HL-60 (cell line): ENCODE measurements at regions not wholly inside any gene's neighbourhood (a gene's known extent, or its start where the extent isn't known, plus 50 kb on each side); places are given as distances from the start of the nearest gene placed in this dataset.

Source experiments
- CTCF ChIP-seq: IDR thresholded peaks from one replicate; pipeline ENCODE4 v1.5.1; 2011; ENCODE audit warnings: low read length, control low read depth, inconsistent platforms; ENCODE audit not compliant: insufficient read depth
- GABPA ChIP-seq: IDR thresholded peaks from 2 replicates; pipeline ENCODE4 v1.6.1; 2012; ENCODE audit warnings: low read depth
- POLR2AphosphoS5 ChIP-seq: IDR thresholded peaks from 2 replicates; pipeline ENCODE4 v1.6.1; 2012; ENCODE audit warnings: low read depth
- REST ChIP-seq: IDR thresholded peaks from 2 replicates; pipeline ENCODE4 v1.6.1; 2012; ENCODE audit warnings: low read depth; ENCODE audit not compliant: insufficient replicate concordance
- SPI1 ChIP-seq: IDR thresholded peaks from 2 replicates; pipeline ENCODE4 v1.6.1; 2012; ENCODE audit warnings: low read depth, mild to moderate bottlenecking, borderline replicate concordance

GRCh38 chr13:109326601-109327000 is 459.8 kb downstream of the IRS2 start:
- TF ChIP-seq CTCF (no peak), POLR2AphosphoS5 (no peak), GABPA (no peak), SPI1 (no peak), REST (no peak)
